KOPT-K1 (cell line): ENCODE measurements at regions not wholly inside any gene's neighbourhood (a gene's known extent, or its start where the extent isn't known, plus 50 kb on each side); places are given as distances from the start of the nearest gene placed in this dataset.

Experiments
- H3K27ac ChIP-seq: fragments of 200-600 bp; sonication (generic); 2 replicates; pipeline ENCODE4 v1.5.1; 2016; ENCODE audit warnings: antibody characterized with exemption, mild to moderate bottlenecking, low read depth, low read length; ENCODE audit not compliant: poor library complexity, severe bottlenecking
- H3K36me3 ChIP-seq: fragments of 200-600 bp; sonication (generic); 2 replicates; pipeline ENCODE4 v1.5.1; 2017; ENCODE audit warnings: antibody characterized with exemption, mild to moderate bottlenecking, low read length, moderate library complexity; ENCODE audit not compliant: insufficient read depth
- H3K9me3 ChIP-seq: fragments of 200-600 bp; sonication (generic); 2 replicates; pipeline ENCODE4 v1.5.1; 2017; ENCODE audit warnings: antibody characterized with exemption, low read length, mild to moderate bottlenecking; ENCODE audit not compliant: insufficient read depth, poor library complexity, severe bottlenecking

- Histone ChIP-seq H3K36me3 (no peaks in the 10 kb centered on the region), H3K27ac (no peak overlapping the region), H3K9me3 (no peaks in the 10 kb centered on the region)
Observed at GRCh38 chr5:54848581-54848980, 136.8 kb downstream of the ESM1 start.

GRCh38 chr5:54845567-54845941 lies 139.8 kb downstream of the ESM1 start:
- H3K27ac ChIP-seq: no peak overlapping the region
- no peaks in the 10 kb centered on the region for H3K9me3 ChIP-seq

GRCh38 chr5:54844905-54845566 lies 140.4 kb downstream of the ESM1 start:
- Histone ChIP-seq H3K36me3 (no peaks in the 10 kb centered on the region), H3K9me3 (no peaks in the 10 kb centered on the region), H3K27ac (no peak overlapping the region)

More at GRCh38 chr5:54845567-54845941, 139.8 kb downstream of the ESM1 start:
- no peaks in the 10 kb centered on the region for H3K36me3 ChIP-seq

GRCh38 chr5:54844266-54844665 lies 141.1 kb downstream of the ESM1 start:
- Histone ChIP-seq H3K36me3 (no peaks in the 10 kb centered on the region), H3K27ac (no peak overlapping the region), H3K9me3 (no peaks in the 10 kb centered on the region)

- no peaks in the 10 kb centered on the region for H3K9me3 ChIP-seq
- H3K27ac ChIP-seq: no peak overlapping the region
- no peaks in the 10 kb centered on the region for H3K36me3 ChIP-seq
Observed at GRCh38 chr5:54841481-54841880, 143.9 kb downstream of the ESM1 start.

- Histone ChIP-seq H3K36me3 (no peaks in the 10 kb centered on the region), H3K27ac (no peak overlapping the region), H3K9me3 (no peaks in the 10 kb centered on the region)
Observed at GRCh38 chr5:54838843-54839242, 146.6 kb downstream of the ESM1 start.

GRCh38 chr5:54837981-54838380 lies 147.4 kb downstream of the ESM1 start:
- H3K9me3 ChIP-seq: no peaks in the 10 kb centered on the region
- H3K27ac ChIP-seq: no peak overlapping the region
- no peaks in the 10 kb centered on the region for H3K36me3 ChIP-seq

GRCh38 chr5:54837093-54837492 lies 148.3 kb downstream of the ESM1 start:
- no peak overlapping the region for H3K27ac ChIP-seq
- no peaks in the 10 kb centered on the region for H3K36me3 ChIP-seq
- H3K9me3 ChIP-seq: no peaks in the 10 kb centered on the region

- no peaks in the 10 kb centered on the region for H3K9me3 ChIP-seq
- H3K36me3 ChIP-seq: no peaks in the 10 kb centered on the region
- no peak overlapping the region for H3K27ac ChIP-seq
Observed at GRCh38 chr5:54835647-54836046, 149.7 kb downstream of the ESM1 start.

GRCh38 chr5:54834121-54834842 lies 151.1 kb downstream of the ESM1 start:
- H3K9me3 ChIP-seq: no peaks in the 10 kb centered on the region
- no peaks in the 10 kb centered on the region for H3K36me3 ChIP-seq
- H3K27ac ChIP-seq: no peak overlapping the region

GRCh38 chr5:54833590-54833989 lies 151.8 kb downstream of the ESM1 start:
- no peaks in the 10 kb centered on the region for H3K9me3 ChIP-seq
- no peak overlapping the region for H3K27ac ChIP-seq
- no peaks in the 10 kb centered on the region for H3K36me3 ChIP-seq

GRCh38 chr5:54832858-54833257 lies 152.5 kb downstream of the ESM1 start:
- Histone ChIP-seq H3K27ac (no peak overlapping the region), H3K9me3 (no peaks in the 10 kb centered on the region), H3K36me3 (no peaks in the 10 kb centered on the region)

- Histone ChIP-seq H3K36me3 (no peaks in the 10 kb centered on the region), H3K9me3 (no peaks in the 10 kb centered on the region), H3K27ac (no peak overlapping the region)
Observed at GRCh38 chr5:54832045-54832444, 153.3 kb downstream of the ESM1 start.

- Histone ChIP-seq H3K9me3 (no peaks in the 10 kb centered on the region), H3K36me3 (no peaks in the 10 kb centered on the region), H3K27ac (no peak overlapping the region)
Observed at GRCh38 chr5:54831233-54831632, 154.2 kb downstream of the ESM1 start.

GRCh38 chr5:54829676-54830535 lies 155.5 kb downstream of the ESM1 start:
- Histone ChIP-seq H3K27ac (no peak overlapping the region), H3K36me3 (no peaks in the 10 kb centered on the region), H3K9me3 (no peaks in the 10 kb centered on the region)
